Mucosa of descending colon (tissue), 3 donors: ENCODE measurements at regions not wholly inside any gene's neighbourhood (a gene's known extent, or its start where the extent isn't known, plus 50 kb on each side); places are given as distances from the start of the nearest gene placed in this dataset.

Experiments
- ATAC-seq: fragments of 200-7000 bp; cut with Tn5 transposase; one replicate; pipeline ENCODE4 v1.9.1; 2020; ENCODE audit warnings: mild to moderate bottlenecking, moderate library complexity
- DNase-seq, 3 donors: peaks; one replicate each; pipeline ENCODE4 v3.0.0-alpha.2; 2020
- H3K36me3 ChIP-seq: fragments of 200-600 bp; one replicate; pipeline ENCODE4 v1.8.0; 2021; ENCODE audit warnings: low read depth, mild to moderate bottlenecking
- H3K4me1 ChIP-seq: fragments of 200-600 bp; one replicate; pipeline ENCODE4 v1.8.0; 2021; ENCODE audit warnings: low read depth, mild to moderate bottlenecking
- H3K4me3 ChIP-seq: fragments of 200-600 bp; one replicate; pipeline ENCODE4 v1.8.0; 2021; ENCODE audit warnings: mild to moderate bottlenecking
- H3K9me3 ChIP-seq: fragments of 200-600 bp; one replicate; pipeline ENCODE4 v1.8.0; 2021; ENCODE audit warnings: mild to moderate bottlenecking
- intact Hi-C, 2 donors: fragments of 100-400 bp; cut with DNase I in 1 of 2; cut with micrococcal nuclease in 1 of 2; formaldehyde crosslinking; loops; one replicate each; pipeline versions ENCODE4 v1.11.0 to v1.11.1; 2022; cut with DNase I, micrococcal nuclease
- TF ChIP-seq, protein P1 (sequence below): fragments of 200-600 bp; IDR thresholded peaks from one replicate; pipeline ENCODE4 v1.8.0; 2022; ENCODE audit warnings: antibody characterized with exemption, mild to moderate bottlenecking
- donor health status: DM: no; HTN: no; CAD: no; lungs with moderate emphysema.
- donor health status: DM: no; HTN: no; CAD: no.
- donor health status: DM: no; HTN: yes; CAD: no.

DNA sequence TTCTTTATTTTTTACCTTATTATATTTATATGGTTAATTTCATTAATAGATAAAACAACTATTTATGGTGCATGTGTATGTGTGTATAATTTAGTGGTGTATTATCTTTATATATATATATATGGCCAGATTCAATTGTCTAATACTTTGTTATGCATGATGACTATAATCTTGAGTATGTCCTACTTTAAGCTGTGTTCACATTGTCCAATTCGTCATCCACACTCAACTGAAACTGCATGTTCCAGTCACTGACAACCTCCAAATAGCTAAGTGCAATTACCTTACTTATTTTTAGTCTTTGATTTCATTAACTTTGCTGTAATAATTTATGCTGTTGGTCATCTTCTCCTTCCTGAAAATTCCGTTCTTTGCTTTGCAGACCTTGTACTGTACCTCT lies 306.5 kb upstream of the TMTC1 start:
- intact Hi-C loops, result no loop called here
- TF ChIP-seq, protein P1, sequence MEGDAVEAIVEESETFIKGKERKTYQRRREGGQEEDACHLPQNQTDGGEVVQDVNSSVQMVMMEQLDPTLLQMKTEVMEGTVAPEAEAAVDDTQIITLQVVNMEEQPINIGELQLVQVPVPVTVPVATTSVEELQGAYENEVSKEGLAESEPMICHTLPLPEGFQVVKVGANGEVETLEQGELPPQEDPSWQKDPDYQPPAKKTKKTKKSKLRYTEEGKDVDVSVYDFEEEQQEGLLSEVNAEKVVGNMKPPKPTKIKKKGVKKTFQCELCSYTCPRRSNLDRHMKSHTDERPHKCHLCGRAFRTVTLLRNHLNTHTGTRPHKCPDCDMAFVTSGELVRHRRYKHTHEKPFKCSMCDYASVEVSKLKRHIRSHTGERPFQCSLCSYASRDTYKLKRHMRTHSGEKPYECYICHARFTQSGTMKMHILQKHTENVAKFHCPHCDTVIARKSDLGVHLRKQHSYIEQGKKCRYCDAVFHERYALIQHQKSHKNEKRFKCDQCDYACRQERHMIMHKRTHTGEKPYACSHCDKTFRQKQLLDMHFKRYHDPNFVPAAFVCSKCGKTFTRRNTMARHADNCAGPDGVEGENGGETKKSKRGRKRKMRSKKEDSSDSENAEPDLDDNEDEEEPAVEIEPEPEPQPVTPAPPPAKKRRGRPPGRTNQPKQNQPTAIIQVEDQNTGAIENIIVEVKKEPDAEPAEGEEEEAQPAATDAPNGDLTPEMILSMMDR, result no peak
- no peak for ATAC-seq
- Histone ChIP-seq H3K4me1 (no peaks in the 10 kb centered on the region), H3K4me3 (no peak overlapping the region), H3K36me3 (no peaks in the 10 kb centered on the region), H3K9me3 (no peaks in the 10 kb centered on the region)
- no peak for DNase-seq

DNA sequence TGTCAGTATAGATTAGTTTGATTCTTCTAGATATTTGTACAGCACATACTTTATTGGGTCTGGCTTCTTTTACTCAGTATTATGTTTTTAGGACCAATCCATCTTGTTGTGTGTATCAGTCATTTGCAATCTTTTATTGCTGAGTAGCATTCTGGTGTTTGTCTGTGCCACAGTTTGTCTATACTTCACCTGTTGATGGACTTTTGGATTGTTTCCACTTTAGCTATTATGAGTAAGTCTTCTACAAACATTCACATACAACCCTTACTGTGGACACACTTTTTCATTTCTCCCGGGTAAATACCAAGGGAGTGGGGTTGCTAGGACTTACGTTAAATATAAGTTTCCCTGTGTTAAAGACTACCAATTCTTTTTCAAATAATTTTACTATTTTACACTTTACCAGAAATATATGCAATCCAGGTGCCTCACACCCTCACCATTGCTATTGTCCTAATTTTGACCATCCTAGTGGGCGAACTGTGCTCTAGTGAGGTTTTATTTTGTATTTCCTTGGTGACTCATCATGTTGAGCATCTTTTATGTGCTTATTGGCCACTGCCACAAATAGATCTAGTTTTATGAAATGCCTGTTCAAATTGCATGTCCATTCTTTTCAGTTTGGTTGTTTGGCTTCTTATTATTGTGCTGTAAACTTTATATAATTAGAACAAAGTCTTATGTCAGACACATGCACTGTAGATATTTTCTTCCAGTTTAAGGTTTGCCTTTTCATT lies 304.7 kb upstream of the TMTC1 start:
- H3K36me3 ChIP-seq, result no peaks in the 10 kb centered on the region
- no peaks in the 10 kb centered on the region for H3K9me3 ChIP-seq
- H3K4me1 ChIP-seq, result no peaks in the 10 kb centered on the region
- ATAC-seq (no peak), DNase-seq (no peak)
- TF ChIP-seq, protein P1, result no peak
- intact Hi-C loops, result no loop called here
- no peak overlapping the region for H3K4me3 ChIP-seq

DNA sequence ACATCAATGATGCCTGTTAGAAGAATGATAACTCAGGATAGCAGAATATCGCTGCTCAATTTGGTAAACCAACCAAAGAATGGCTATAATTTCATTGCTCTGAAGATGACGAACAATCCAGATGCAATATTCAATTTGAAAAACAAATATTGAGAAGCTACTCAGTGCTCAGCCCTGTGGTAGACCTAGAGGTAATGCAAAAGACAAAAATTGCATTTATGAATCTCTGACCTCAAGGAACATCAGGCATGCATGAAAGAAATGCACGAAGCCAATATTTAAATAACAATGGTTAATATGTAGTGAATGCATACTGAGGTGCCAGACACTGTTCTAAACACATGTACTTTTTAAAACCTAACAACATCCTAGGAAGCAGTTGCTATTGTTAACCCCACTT lies 298.6 kb upstream of the TMTC1 start:
- DNase-seq (no peak), ATAC-seq (no peak)
- H3K4me1 ChIP-seq, result no peaks in the 10 kb centered on the region
- TF ChIP-seq, protein P1, result no peak
- H3K36me3 ChIP-seq, result no peaks in the 10 kb centered on the region
- no peaks in the 10 kb centered on the region for H3K9me3 ChIP-seq
- intact Hi-C loops, result no loop called here
- no peak overlapping the region for H3K4me3 ChIP-seq

DNA sequence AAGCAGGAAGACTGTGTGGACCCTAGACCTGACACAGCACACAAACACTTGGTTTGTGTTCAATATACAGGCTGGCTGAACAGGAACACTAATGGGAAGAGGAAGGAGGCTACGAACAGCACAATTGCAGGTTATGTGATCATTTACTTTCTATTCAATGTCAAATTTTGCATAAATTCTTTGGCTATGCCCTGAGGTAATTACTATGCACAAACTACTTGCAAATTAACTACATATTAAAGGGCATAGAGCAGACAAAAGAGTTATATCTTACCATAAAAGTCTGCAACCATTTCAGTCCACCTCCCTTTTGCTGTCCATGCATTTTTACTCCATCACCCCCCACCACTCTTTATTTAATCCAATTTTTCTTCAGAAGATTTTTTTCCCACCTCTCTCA lies 291.2 kb upstream of the TMTC1 start:
- TF ChIP-seq, protein P1, result no peak
- ATAC-seq (no peak), DNase-seq (no peak)
- Histone ChIP-seq H3K4me1 (no peaks in the 10 kb centered on the region), H3K36me3 (no peaks in the 10 kb centered on the region), H3K4me3 (no peak overlapping the region), H3K9me3 (no peaks in the 10 kb centered on the region)
- intact Hi-C loops, result no loop called here

DNA sequence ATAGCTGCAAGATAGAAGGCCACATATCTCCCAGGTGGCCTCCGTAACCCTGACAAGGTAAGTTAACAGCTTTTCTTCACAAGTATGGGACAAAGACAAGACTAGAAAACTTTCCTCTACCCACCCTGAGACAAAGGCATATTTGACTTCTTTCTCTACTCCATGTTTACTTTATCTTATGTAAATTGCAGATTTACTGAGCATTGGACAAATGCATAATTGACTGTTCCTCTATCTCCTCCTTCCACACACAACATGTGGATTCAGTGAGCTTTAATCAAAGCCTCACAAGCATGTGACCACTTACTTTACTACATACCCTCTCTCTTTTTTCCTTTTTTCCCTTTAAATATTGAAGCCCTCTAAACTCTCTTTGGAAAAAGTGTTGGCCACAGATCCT lies 289.1 kb upstream of the TMTC1 start:
- ATAC-seq, result no peak
- no peak for DNase-seq
- H3K4me3 ChIP-seq, result no peak overlapping the region
- TF ChIP-seq, protein P1, result no peak
- no peaks in the 10 kb centered on the region for H3K36me3 ChIP-seq
- H3K4me1 ChIP-seq, result no peaks in the 10 kb centered on the region
- H3K9me3 ChIP-seq, result peaks cover 4% of the 10 kb centered on the region
- intact Hi-C loops, result no loop called here

DNA sequence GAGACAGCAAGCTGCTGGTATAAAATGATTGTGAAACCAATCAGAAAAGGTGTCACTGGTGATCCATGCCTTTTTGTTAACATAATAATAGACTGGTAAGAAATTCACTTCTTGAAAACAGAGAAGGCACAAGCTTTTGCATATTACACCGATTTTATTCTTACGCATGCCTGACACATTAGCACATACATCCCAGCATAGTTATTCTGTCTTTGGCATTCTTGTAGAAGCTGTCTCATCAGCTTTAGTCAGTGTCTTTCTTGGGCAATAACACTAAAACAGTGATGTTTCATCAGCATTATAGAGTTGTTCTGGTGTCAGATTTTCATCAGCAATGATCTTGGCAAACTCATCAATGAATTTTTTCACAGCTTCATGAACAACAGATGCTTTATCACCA lies 283.4 kb upstream of the TMTC1 start:
- Histone ChIP-seq H3K4me3 (no peak overlapping the region), H3K9me3 (peaks cover 7% of the 10 kb centered on the region), H3K36me3 (no peaks in the 10 kb centered on the region), H3K4me1 (no peaks in the 10 kb centered on the region)
- intact Hi-C loops, result no loop called here
- TF ChIP-seq, protein P1, result no peak
- DNase-seq (no peak), ATAC-seq (no peak)
